Activated naive CD4-positive, alpha-beta T cell treated with anti-CD3 and anti-CD28 coated beads, Interleukin-2, amount 50 U/mL, for 24 hours (primary cell): ENCODE measurements at regions not wholly inside any gene's neighbourhood (a gene's known extent, or its start where the extent isn't known, plus 50 kb on each side); places are given as distances from the start of the nearest gene placed in this dataset.

Experiments used
- H3K27ac Mint-ChIP-seq: one replicate; pipeline ENCODE4 v1.8.0; 2021; ENCODE audit warnings: mild to moderate bottlenecking, mixed read lengths
- H3K27me3 Mint-ChIP-seq: one replicate; pipeline ENCODE4 v1.8.0; 2021; ENCODE audit warnings: mixed read lengths
- H3K36me3 Mint-ChIP-seq: one replicate; pipeline ENCODE4 v1.8.0; 2021; ENCODE audit warnings: mixed read lengths
- H3K4me1 Mint-ChIP-seq: one replicate; pipeline ENCODE4 v1.8.0; 2021; ENCODE audit warnings: mixed read lengths
- H3K4me3 Mint-ChIP-seq: one replicate; pipeline ENCODE4 v1.8.0; 2021; ENCODE audit warnings: mild to moderate bottlenecking, mixed read lengths
- H3K9me3 Mint-ChIP-seq: one replicate; pipeline ENCODE4 v1.8.0; 2021; ENCODE audit warnings: mixed read lengths

- Mint-ChIP-seq H3K9me3 (peaks cover 6% of the 10 kb centered on the region), H3K27ac (no peak overlapping the region), H3K4me1 (no peaks in the 10 kb centered on the region), H3K27me3 (no peaks in the 10 kb centered on the region), H3K4me3 (no peak overlapping the region), H3K36me3 (no peaks in the 10 kb centered on the region)
Measured at GRCh38 chr21:25005388-25005787, 601.9 kb downstream of the MRPL39 start.

- Mint-ChIP-seq H3K4me3 (no peak overlapping the region), H3K36me3 (no peaks in the 10 kb centered on the region), H3K27ac (no peak overlapping the region), H3K27me3 (no peaks in the 10 kb centered on the region), H3K9me3 (peaks cover 6% of the 10 kb centered on the region), H3K4me1 (no peaks in the 10 kb centered on the region)
Measured at GRCh38 chr21:25002676-25003075, 604.6 kb downstream of the MRPL39 start.

- Mint-ChIP-seq H3K36me3 (no peaks in the 10 kb centered on the region), H3K27me3 (no peaks in the 10 kb centered on the region), H3K9me3 (peaks cover 5% of the 10 kb centered on the region), H3K27ac (no peak overlapping the region), H3K4me1 (no peaks in the 10 kb centered on the region), H3K4me3 (no peak overlapping the region)
Measured at GRCh38 chr21:24995216-24995615, 612.1 kb downstream of the MRPL39 start.

- no peaks in the 10 kb centered on the region for H3K27me3 Mint-ChIP-seq
- H3K4me3 Mint-ChIP-seq: no peak overlapping the region
- no peak overlapping the region for H3K27ac Mint-ChIP-seq
- H3K4me1 Mint-ChIP-seq: no peaks in the 10 kb centered on the region
- H3K9me3 Mint-ChIP-seq: peaks cover 5% of the 10 kb centered on the region
- no peaks in the 10 kb centered on the region for H3K36me3 Mint-ChIP-seq
Measured at GRCh38 chr21:24994717-24995116, 612.6 kb downstream of the MRPL39 start.

- no peak overlapping the region for H3K27ac Mint-ChIP-seq
Measured at GRCh38 chr21:24989516-24989915, 617.8 kb downstream of the MRPL39 start.

GRCh38 chr21:24988941-24989340 is 618.3 kb downstream of the MRPL39 start:
- no peak overlapping the region for H3K27ac Mint-ChIP-seq
- H3K27me3 Mint-ChIP-seq: no peaks in the 10 kb centered on the region
- peaks cover 5% of the 10 kb centered on the region for H3K9me3 Mint-ChIP-seq
- no peaks in the 10 kb centered on the region for H3K36me3 Mint-ChIP-seq
- no peak overlapping the region for H3K4me3 Mint-ChIP-seq
- no peaks in the 10 kb centered on the region for H3K4me1 Mint-ChIP-seq

More at GRCh38 chr21:24989516-24989915, 617.8 kb downstream of the MRPL39 start:
- Mint-ChIP-seq H3K4me3 (no peak overlapping the region), H3K27me3 (no peaks in the 10 kb centered on the region), H3K4me1 (no peaks in the 10 kb centered on the region), H3K36me3 (no peaks in the 10 kb centered on the region), H3K9me3 (peaks cover 5% of the 10 kb centered on the region)

- Mint-ChIP-seq H3K36me3 (no peaks in the 10 kb centered on the region), H3K9me3 (peaks cover 10% of the 10 kb centered on the region), H3K27ac (no peak overlapping the region), H3K4me1 (no peaks in the 10 kb centered on the region), H3K4me3 (no peak overlapping the region), H3K27me3 (no peaks in the 10 kb centered on the region)
Measured at GRCh38 chr21:24976238-24976637, 631.0 kb downstream of the MRPL39 start.

- Mint-ChIP-seq H3K9me3 (peaks cover 13% of the 10 kb centered on the region), H3K27me3 (no peaks in the 10 kb centered on the region), H3K36me3 (no peaks in the 10 kb centered on the region), H3K4me1 (no peaks in the 10 kb centered on the region), H3K27ac (no peak overlapping the region), H3K4me3 (no peak overlapping the region)
Measured at GRCh38 chr21:24969068-24969467, 638.2 kb downstream of the MRPL39 start.

- no peaks in the 10 kb centered on the region for H3K36me3 Mint-ChIP-seq
- H3K27ac Mint-ChIP-seq: no peak overlapping the region
- peaks cover 1% of the 10 kb centered on the region for H3K27me3 Mint-ChIP-seq
- no peaks in the 10 kb centered on the region for H3K4me1 Mint-ChIP-seq
- peaks cover 3% of the 10 kb centered on the region for H3K9me3 Mint-ChIP-seq
- H3K4me3 Mint-ChIP-seq: no peak overlapping the region
Measured at GRCh38 chr21:24955275-24955961, 651.9 kb downstream of the MRPL39 start.

GRCh38 chr21:24948186-24948585 is 659.1 kb downstream of the MRPL39 start:
- Mint-ChIP-seq H3K9me3 (peaks cover 6% of the 10 kb centered on the region), H3K4me1 (no peaks in the 10 kb centered on the region), H3K27ac (no peak overlapping the region), H3K4me3 (no peak overlapping the region), H3K36me3 (no peaks in the 10 kb centered on the region), H3K27me3 (no peaks in the 10 kb centered on the region)

- Mint-ChIP-seq H3K36me3 (no peaks in the 10 kb centered on the region), H3K4me3 (no peak overlapping the region), H3K27ac (no peak overlapping the region), H3K4me1 (no peaks in the 10 kb centered on the region), H3K27me3 (no peaks in the 10 kb centered on the region), H3K9me3 (peaks cover 6% of the 10 kb centered on the region)
Measured at GRCh38 chr21:24945910-24946309, 661.4 kb downstream of the MRPL39 start.

GRCh38 chr21:24941316-24942185 is 665.7 kb downstream of the MRPL39 start:
- Mint-ChIP-seq H3K27me3 (no peaks in the 10 kb centered on the region), H3K27ac (no peak overlapping the region), H3K4me1 (no peaks in the 10 kb centered on the region), H3K9me3 (no peaks in the 10 kb centered on the region), H3K4me3 (no peak overlapping the region), H3K36me3 (no peaks in the 10 kb centered on the region)

- H3K4me3 Mint-ChIP-seq: no peak overlapping the region
- no peaks in the 10 kb centered on the region for H3K9me3 Mint-ChIP-seq
- H3K36me3 Mint-ChIP-seq: no peaks in the 10 kb centered on the region
- H3K27ac Mint-ChIP-seq: no peak overlapping the region
- H3K27me3 Mint-ChIP-seq: no peaks in the 10 kb centered on the region
- no peaks in the 10 kb centered on the region for H3K4me1 Mint-ChIP-seq
Measured at GRCh38 chr21:24939291-24939690, 668.0 kb downstream of the MRPL39 start.

GRCh38 chr21:24938573-24938972 is 668.7 kb downstream of the MRPL39 start:
- no peak overlapping the region for H3K27ac Mint-ChIP-seq
- H3K9me3 Mint-ChIP-seq: no peaks in the 10 kb centered on the region
- no peak overlapping the region for H3K4me3 Mint-ChIP-seq
- H3K36me3 Mint-ChIP-seq: no peaks in the 10 kb centered on the region
- H3K4me1 Mint-ChIP-seq: no peaks in the 10 kb centered on the region
- H3K27me3 Mint-ChIP-seq: no peaks in the 10 kb centered on the region

- Mint-ChIP-seq H3K27me3 (no peaks in the 10 kb centered on the region), H3K4me3 (no peak overlapping the region), H3K36me3 (no peaks in the 10 kb centered on the region), H3K4me1 (no peaks in the 10 kb centered on the region), H3K27ac (no peak overlapping the region), H3K9me3 (no peaks in the 10 kb centered on the region)
Measured at GRCh38 chr21:24935991-24936390, 671.3 kb downstream of the MRPL39 start.

- Mint-ChIP-seq H3K27me3 (no peaks in the 10 kb centered on the region), H3K36me3 (no peaks in the 10 kb centered on the region), H3K4me3 (no peak overlapping the region), H3K27ac (no peak overlapping the region), H3K4me1 (no peaks in the 10 kb centered on the region), H3K9me3 (no peaks in the 10 kb centered on the region)
Measured at GRCh38 chr21:24910591-24910990, 696.7 kb downstream of the MRPL39 start.
